Gastrocnemius medialis (tissue), 4 donors: ENCODE measurements at regions not wholly inside any gene's neighbourhood (a gene's known extent, or its start where the extent isn't known, plus 50 kb on each side); places are given as distances from the start of the nearest gene placed in this dataset.
A peak's percentile ranks its signal among the peaks of the same experiment; 100 is the strongest.

Experiments used
- ATAC-seq, 2 donors: fragments of 150-250 bp; one replicate each; pipeline ENCODE4 v1.9.1; 2016
- DNase-seq, 2 donors: peaks; one replicate each; pipeline ENCODE4 v3.0.0-alpha.2; 2019
- H3K27ac ChIP-seq, 4 donors: fragments of 200-600 bp; sonication (generic); 1 replicate in 1 of 4; 2 replicates in 3 of 4; pipeline ENCODE4 v1.5.1; 2016 to 2018; ENCODE audit warnings: mild to moderate bottlenecking in 2 of 4, moderate library complexity in 1 of 4
- H3K27me3 ChIP-seq, 3 donors: fragments of 200-600 bp; sonication (generic) in 2 of 3; 1 replicate in 1 of 3; 2 replicates in 2 of 3; pipeline versions ENCODE4 v1.5.1 to v1.6.0; 2016 to 2019; ENCODE audit warnings: mild to moderate bottlenecking in 1 of 3, moderate library complexity in 1 of 3
- H3K36me3 ChIP-seq, 2 donors: fragments of 200-600 bp; sonication (generic) in 1 of 2; one replicate each; pipeline ENCODE4 v1.5.1; 2017 to 2018
- H3K4me1 ChIP-seq, 2 donors: fragments of 200-600 bp; sonication (generic) in 1 of 2; one replicate each; pipeline ENCODE4 v1.5.1; 2016 to 2017; ENCODE audit warnings: mild to moderate bottlenecking in 2 of 2
- H3K4me3 ChIP-seq, 4 donors: fragments of 200-600 bp; sonication (generic) in 3 of 4; 1 replicate in 1 of 4; 2 replicates in 3 of 4; pipeline ENCODE4 v1.5.1; 2016 to 2019; ENCODE audit warnings: mild to moderate bottlenecking in 2 of 4
- H3K9me3 ChIP-seq, 3 donors: fragments of 200-600 bp; sonication (generic) in 2 of 3; 1 replicate in 1 of 3; 2 replicates in 2 of 3; pipeline ENCODE4 v1.5.1; 2016 to 2019
- CTCF ChIP-seq, 5 experiments: fragments of 450-650 bp in 3 of 5; fragments of 200-600 bp in 2 of 5; sonication (generic) in 2 of 5; IDR thresholded peaks in 4 of 5; conservative IDR thresholded peaks in 1 of 5; 1 replicate in 4 of 5; 2 replicates in 1 of 5; pipeline ENCODE4 v1.5.1; 2016 to 2019; ENCODE audit warnings: antibody characterized with exemption in 5 of 5, mild to moderate bottlenecking in 3 of 5, moderate library complexity in 3 of 5
- POLR2A ChIP-seq, 2 donors: fragments of 450-650 bp; IDR thresholded peaks; one replicate each; pipeline ENCODE4 v1.6.1; 2017; ENCODE audit warnings: antibody characterized with exemption in 2 of 2, mild to moderate bottlenecking in 2 of 2, moderate library complexity in 2 of 2
- in situ Hi-C, 4 donors: fragments of 200-750 bp; cut with MboI; loops; one replicate each; pipeline versions ENCODE4 v1.15.0 to v1.8.0; 2017; ENCODE audit warnings: low sequenced_read_pairs in 4 of 4
- intact Hi-C: fragments of 100-400 bp; cut with DNase I; formaldehyde crosslinking; loops from one replicate; pipeline ENCODE4 v1.15.1; 2023; ENCODE audit warnings: low total_unique reads

GRCh38 chr17:27233059-27233458, 60.9 kb upstream of the WSB1 start:
- intact Hi-C loops (no loop called here), in situ Hi-C loops (loop anchor here in 3 of 4 donors (5.0 to 25.0 kb wide), 4 partner anchors 254 to 372 kb away; no protein-coding TSS in a partner anchor)
- Histone ChIP-seq H3K36me3 (no peaks in the 10 kb centered on the region), H3K27ac (no peak overlapping the region), H3K4me1 (peaks cover 0 to 3% of the 10 kb centered on the region in 2 donors), H3K27me3 (no peaks in the 10 kb centered on the region), H3K4me3 (no peak overlapping the region), H3K9me3 (no peaks in the 10 kb centered on the region)
- no peak for DNase-seq
- TF ChIP-seq POLR2A (IDR thresholded peaks at IDR 0.05) (no peak), CTCF (IDR thresholded peaks at IDR 0.05 in 4 of 5, conservative IDR thresholded peaks at IDR 0.05 in 1 of 5) (no peak)
- no peak for ATAC-seq

- DNase-seq (no peak), ATAC-seq (no peak)
- intact Hi-C loops = no loop called here
- Histone ChIP-seq H3K27ac (no peak overlapping the region), H3K27me3 (no peaks in the 10 kb centered on the region), H3K4me3 (no peak overlapping the region), H3K4me1 (peaks cover 0 to 3% of the 10 kb centered on the region in 2 donors), H3K36me3 (no peaks in the 10 kb centered on the region), H3K9me3 (no peaks in the 10 kb centered on the region)
- in situ Hi-C loops = loop anchor here in 3 of 4 donors (5.0 to 25.0 kb wide), 4 partner anchors 254 to 371 kb away; no protein-coding TSS in a partner anchor
- TF ChIP-seq CTCF (IDR thresholded peaks at IDR 0.05 in 4 of 5, conservative IDR thresholded peaks at IDR 0.05 in 1 of 5) = no peak
- TF ChIP-seq POLR2A (IDR thresholded peaks at IDR 0.05) = no peak
Observed at GRCh38 chr17:27233776-27234175, 60.1 kb upstream of the WSB1 start.

DNA sequence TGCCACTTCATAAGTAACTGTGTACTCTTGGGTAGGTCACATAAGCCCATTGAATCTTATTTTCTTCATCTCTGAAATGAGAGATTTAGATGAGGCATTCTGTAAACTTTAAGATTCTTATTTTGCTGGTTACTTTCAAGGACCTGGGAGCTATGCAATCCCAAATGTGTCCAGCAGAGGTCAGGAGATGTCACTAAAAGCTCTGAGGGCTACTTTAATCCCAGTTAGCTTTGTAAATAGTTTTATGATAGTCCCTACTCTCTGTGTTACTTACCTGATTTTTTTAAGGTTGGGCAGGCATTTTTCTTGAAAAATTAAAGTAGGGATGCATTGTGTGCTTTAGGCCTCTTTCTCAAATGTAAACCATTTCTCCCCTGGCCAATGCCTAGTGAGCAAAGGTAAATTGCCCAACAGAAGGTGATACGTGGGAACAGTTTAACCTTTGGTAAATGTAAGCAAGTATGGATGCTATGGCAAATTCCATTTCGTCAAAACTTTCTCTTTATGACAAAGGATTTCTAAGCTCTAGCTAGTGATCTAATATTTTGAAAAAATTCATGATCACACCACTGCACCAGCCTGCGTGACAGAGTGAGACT, 57.1 kb upstream of the WSB1 start:
- in situ Hi-C loops (loop anchor here in 3 of 4 donors (5.0 to 25.0 kb wide), 4 partner anchors 250 to 368 kb away; no protein-coding TSS in a partner anchor), intact Hi-C loops (loop anchor here (1.0 to 5.0 kb wide), 6 partner anchors 96 to 415 kb away; partner anchors contain the start of gene KSR1)
- no peak overlapping the region for H3K27ac ChIP-seq
- H3K9me3 ChIP-seq = no peaks in the 10 kb centered on the region
- H3K36me3 ChIP-seq = no peaks in the 10 kb centered on the region
- peak; percentile 38 to 70 for DNase-seq
- no peak overlapping the region for H3K4me3 ChIP-seq
- no peaks in the 10 kb centered on the region for H3K27me3 ChIP-seq
- ATAC-seq = peak; percentile 87 to 89
- TF ChIP-seq POLR2A (IDR thresholded peaks at IDR 0.05) = no peak
- peak; percentile 87 to 94 (median 92) for TF ChIP-seq CTCF (IDR thresholded peaks at IDR 0.05 in 4 of 5, conservative IDR thresholded peaks at IDR 0.05 in 1 of 5)
- H3K4me1 ChIP-seq = peaks cover 0 to 3% of the 10 kb centered on the region in 2 donors

GRCh38 chr17:27237890-27238289, 56.0 kb upstream of the WSB1 start:
- no peak overlapping the region for H3K27ac ChIP-seq
- DNase-seq (no peak), ATAC-seq (no peak)
- H3K4me1 ChIP-seq = peaks cover 0 to 3% of the 10 kb centered on the region in 2 donors
- H3K27me3 ChIP-seq = no peaks in the 10 kb centered on the region
- intact Hi-C loops = loop anchor here (1.0 to 5.0 kb wide), 6 partner anchors 95 to 414 kb away; partner anchors contain the start of gene KSR1
- H3K36me3 ChIP-seq = no peaks in the 10 kb centered on the region
- TF ChIP-seq POLR2A (IDR thresholded peaks at IDR 0.05) (no peak), CTCF (IDR thresholded peaks at IDR 0.05 in 4 of 5, conservative IDR thresholded peaks at IDR 0.05 in 1 of 5) (no peak)
- in situ Hi-C loops = loop anchor here in 3 of 4 donors (5.0 to 25.0 kb wide), 4 partner anchors 249 to 367 kb away; no protein-coding TSS in a partner anchor
- no peaks in the 10 kb centered on the region for H3K9me3 ChIP-seq
- no peak overlapping the region for H3K4me3 ChIP-seq
